DMS53 (cell line): ENCODE measurements at regions not wholly inside any gene's neighbourhood (a gene's known extent, or its start where the extent isn't known, plus 50 kb on each side); places are given as distances from the start of the nearest gene placed in this dataset.
"Not testable (repeated sequence)": the region's sequence is repeated elsewhere in the genome, so short reads cannot be mapped to it uniquely, and the experiment has no call there.

ENCODE experiments used
- DNase-seq: peaks from one replicate; lab custom pipeline; 2025; lab: John Stamatoyannopoulos, UW

DNA sequence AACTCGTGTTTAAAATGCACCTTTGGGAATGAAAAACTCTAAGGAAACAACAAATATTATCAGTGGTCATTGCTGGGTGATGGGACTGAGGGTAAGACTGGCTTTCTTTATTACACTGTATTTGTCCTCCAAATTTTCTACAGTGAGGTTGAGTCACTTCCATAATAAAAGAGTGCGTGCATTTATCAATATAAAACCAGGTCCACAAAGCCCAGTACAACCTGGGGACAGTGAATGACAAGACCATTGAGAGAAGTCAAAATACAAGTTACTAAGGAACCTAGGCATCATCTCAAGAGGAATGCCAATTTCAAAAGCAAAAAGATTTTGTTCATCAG is 76.4 kb downstream of the MAGED4 start:
- DNase-seq = no peak

DNA sequence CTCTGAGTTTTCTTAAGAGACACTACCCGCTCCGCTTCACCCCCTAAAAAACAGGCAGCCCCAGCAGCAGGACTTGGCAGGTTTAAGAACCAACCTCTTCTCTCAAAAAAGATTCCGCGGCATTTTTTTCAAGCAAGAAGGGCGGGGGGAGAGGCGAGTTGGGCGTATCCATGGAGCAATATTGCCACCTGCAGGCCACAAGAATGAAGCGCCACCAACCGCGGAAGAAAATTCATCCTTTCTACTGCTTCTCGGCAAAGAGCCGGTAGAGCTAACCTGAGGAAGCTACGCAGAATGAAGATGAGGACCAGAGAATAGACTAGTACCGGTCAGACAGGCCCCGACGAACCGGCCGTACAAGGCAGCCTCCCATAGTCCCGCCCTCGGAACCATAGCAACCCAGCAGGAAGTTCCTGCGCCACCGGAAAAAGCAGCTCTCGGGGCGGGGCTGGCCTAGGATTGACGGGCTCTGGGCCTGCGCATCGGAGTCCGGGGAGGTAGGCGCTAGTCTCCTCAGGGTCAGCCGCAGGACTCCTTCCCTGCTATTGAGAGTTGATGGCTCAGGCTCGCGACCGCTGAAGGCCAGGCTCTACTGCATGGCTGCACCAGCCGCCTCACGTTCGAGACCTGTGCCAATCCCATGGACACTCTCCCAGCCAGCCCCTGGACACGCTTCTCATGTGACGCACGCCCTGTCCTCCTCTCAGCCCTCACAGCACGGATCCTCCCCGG is 76.9 kb downstream of the MAGED4 start:
- DNase-seq = peak; percentile 92

GRCh38 chrX:52262195-52262546 is 77.5 kb downstream of the MAGED4 start:
- DNase-seq = no peak

- no peak for DNase-seq
These were observed 78.7 kb downstream of the MAGED4 start for GRCh38 chrX:52263417-52263816.

DNA sequence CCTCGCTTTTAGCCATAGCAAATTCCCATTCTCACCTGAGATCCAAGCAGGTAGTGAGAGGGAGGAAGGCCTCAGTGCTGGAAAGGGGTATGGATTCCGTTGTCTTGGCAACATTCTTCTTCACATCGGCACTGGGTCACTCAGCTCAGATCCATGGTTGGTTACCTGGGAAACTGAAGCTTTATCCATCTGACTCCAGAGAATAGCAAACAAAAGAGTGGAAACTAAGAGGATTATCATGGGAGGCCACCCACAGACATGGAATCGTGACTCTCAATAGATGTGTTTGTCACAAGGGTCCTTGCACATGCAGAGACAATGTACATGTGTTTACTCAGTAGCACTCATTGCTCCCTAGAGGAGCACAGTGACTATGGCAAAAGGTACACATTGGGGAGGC is 81.0 kb downstream of the MAGED4 start:
- no peak for DNase-seq

GRCh38 chrX:52268502-52268901 is 83.8 kb downstream of the MAGED4 start:
- not testable (repeated sequence) for DNase-seq

- no peak for DNase-seq
These were observed 85.9 kb downstream of the MAGED4 start for GRCh38 chrX:52270453-52271116.

- DNase-seq = no peak
These were observed 86.5 kb downstream of the MAGED4 start for GRCh38 chrX:52271206-52271605.

DNA sequence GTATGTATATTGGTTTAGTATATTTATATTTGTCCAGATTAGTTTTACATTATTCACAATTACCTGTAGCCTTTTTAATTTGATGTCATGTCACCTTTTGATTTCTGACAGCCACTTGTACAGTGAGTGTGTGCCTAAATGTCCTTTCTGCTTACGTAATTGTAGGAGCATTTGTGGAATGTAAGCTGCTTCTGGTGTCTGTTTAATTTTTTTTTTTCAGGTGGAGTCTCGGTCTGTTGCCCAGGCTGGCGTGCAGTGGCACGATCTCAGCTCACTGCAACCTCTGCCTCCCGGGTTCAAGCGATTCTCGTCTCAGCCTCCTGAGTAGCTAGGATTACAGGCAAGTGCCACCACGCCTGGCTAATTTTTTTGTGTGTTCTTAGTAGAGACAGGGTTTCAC is 91.2 kb upstream of the XAGE2 start:
- no peak for DNase-seq

DNA sequence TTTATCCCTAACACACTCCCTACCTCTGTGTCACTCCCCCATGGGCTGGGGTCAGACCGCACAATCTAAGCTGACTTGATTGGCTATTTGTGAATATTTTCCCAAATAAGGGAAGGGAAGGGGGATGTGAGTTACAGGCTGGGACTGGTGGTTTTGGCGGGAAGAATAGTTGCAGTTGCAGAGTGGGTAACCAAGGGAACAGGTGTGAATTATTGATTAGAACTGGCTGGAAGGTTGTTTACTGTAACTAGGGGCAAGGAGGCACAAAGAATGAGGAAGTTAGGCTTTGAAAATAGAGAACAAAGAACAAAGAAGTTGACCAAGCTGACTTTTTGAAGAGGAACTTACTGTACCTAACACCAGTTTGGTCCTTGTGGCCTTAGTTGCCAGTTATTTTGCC is 88.0 kb upstream of the XAGE2 start:
- no peak for DNase-seq

DNA sequence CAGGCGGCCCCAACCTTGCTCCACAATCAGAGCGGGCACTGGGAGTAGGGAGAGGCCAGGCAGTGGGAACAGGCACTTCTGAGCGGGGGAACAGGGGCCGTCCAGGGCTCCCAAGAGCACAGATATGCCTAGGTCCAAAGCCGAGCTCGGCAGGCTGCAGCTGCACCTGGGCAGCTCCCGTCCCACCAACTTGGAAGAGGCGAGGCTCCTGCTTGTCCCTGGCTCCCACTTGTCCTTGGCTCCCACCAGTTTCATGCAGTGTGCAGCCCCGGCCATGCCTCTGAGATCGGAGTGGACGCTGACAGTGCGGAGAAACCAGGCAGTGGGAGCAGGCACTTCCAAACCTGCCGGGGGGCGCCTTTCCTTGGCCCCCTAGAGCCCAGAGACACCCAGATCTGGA is 84.0 kb upstream of the XAGE2 start:
- no peak for DNase-seq

GRCh38 chrX:52298968-52299367 is 69.9 kb upstream of the XAGE2 start:
- not testable (repeated sequence) for DNase-seq

DNA sequence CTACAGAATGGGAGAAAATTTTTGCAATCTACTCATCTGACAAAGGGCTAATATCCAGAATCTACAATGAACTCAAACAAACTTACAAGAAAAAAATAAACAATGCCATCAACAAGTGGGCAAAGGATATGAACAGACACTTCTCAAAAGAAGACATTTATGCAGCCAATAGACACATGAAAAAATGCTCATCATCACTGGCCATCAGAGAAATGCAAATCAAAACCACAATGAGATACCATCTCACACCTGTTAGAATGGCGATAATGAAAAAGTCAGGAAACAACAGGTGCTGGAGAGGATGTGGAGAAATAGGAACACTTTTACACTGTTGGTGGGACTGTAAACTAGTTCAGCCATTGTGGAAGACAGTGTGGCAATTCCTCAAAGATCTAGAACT is 60.3 kb upstream of the XAGE2 start:
- not testable (repeated sequence) for DNase-seq
